GM12878 (cell line): ENCODE measurements at regions not wholly inside any gene's neighbourhood (a gene's known extent, or its start where the extent isn't known, plus 50 kb on each side); places are given as distances from the start of the nearest gene placed in this dataset.

Experiments used
- ATAC-seq: fragments of 200-7000 bp; cut with Tn5 transposase; 3 replicates; pipeline ENCODE4 v1.9.1; 2020; ENCODE audit warnings: mild to moderate bottlenecking, moderate library complexity
- BruUV-seq: library from RNA; stranded (reverse); fragments of 400-500 nt; replicated peaks from 2 replicates; lab custom pipeline; 2021; lab: Mats Ljungman, UMichigan
- CTCF ChIA-PET: fragments of 300-600 bp; sonication (Branson Sonifier 250); formaldehyde crosslinking; extraction: SDS; loops from one replicate; lab custom pipeline; 2021; ENCODE audit warnings: inconsistent platforms; lab: Yijun Ruan, JAX
- POLR2A ChIA-PET: fragments of 350-600 bp; formaldehyde crosslinking; extraction: SDS; loops from one replicate; lab custom pipeline; 2021; ENCODE audit warnings: inconsistent platforms; lab: Charles Lee
- RAD21 ChIA-PET: fragments of 300-600 bp; sonication (Branson Sonifier 250); formaldehyde crosslinking; loops from one replicate; lab custom pipeline; 2023; ENCODE audit warnings: antibody characterized with exemption; ENCODE audit not compliant: unreplicated experiment; lab: Charles Lee
- SMC1A ChIA-PET: fragments of 300-600 bp; sonication (Branson Sonifier 250); formaldehyde crosslinking; loops from one replicate; lab custom pipeline; 2023; ENCODE audit not compliant: unreplicated experiment, uncharacterized antibody; lab: Charles Lee
- DNase-seq: peaks from one replicate; pipeline ENCODE4 v3.0.0-alpha.2; 2011; ENCODE audit warnings: low read depth, low spot score
- FAIRE-seq: peaks from 3 replicates; lab custom pipeline; 2011; peaks lifted over from hg19 to GRCh38; lab: Jason Lieb, UNC
- H2AFZ ChIP-seq: 2 replicates; pipeline ENCODE4 v1.6.0; 2011; ENCODE audit warnings: low read depth, low read length, control low read depth; ENCODE audit not compliant: control insufficient read depth
- H3K27ac ChIP-seq: 2 replicates; pipeline ENCODE4 v1.5.1; 2011; ENCODE audit warnings: control low read depth; ENCODE audit not compliant: control insufficient read depth, insufficient read depth
- H3K27me3 ChIP-seq, 2 experiments: replicated peaks in 1 of 2; 2 replicates each; pipeline versions ENCODE4 v1.6.0 to v1.6.1; 2011; ENCODE audit warnings: low read length in 1 of 2; ENCODE audit not compliant: control insufficient read depth in 2 of 2, insufficient read depth in 2 of 2
- H3K36me3 ChIP-seq, 2 experiments: 2 replicates each; pipeline ENCODE4 v1.5.1; 2011; ENCODE audit warnings: low read length in 1 of 2; ENCODE audit not compliant: control insufficient read depth in 2 of 2, insufficient read depth in 2 of 2
- H3K4me1 ChIP-seq: 2 replicates; pipeline ENCODE4 v1.6.1; 2011; ENCODE audit warnings: mild to moderate bottlenecking, low read length, moderate library complexity, mixed read lengths; ENCODE audit not compliant: control insufficient read depth, insufficient read depth
- H3K4me2 ChIP-seq: 2 replicates; pipeline ENCODE4 v1.6.0; 2011; ENCODE audit warnings: control low read depth; ENCODE audit not compliant: control insufficient read depth, insufficient read depth
- H3K4me3 ChIP-seq: fragments of 200-600 bp; sonication (generic); 2 replicates; pipeline ENCODE4 v1.5.1; 2016
- H3K79me2 ChIP-seq: 2 replicates; pipeline ENCODE4 v1.6.0; 2011; ENCODE audit warnings: low read length; ENCODE audit not compliant: control insufficient read depth, insufficient read depth
- H3K9ac ChIP-seq: 2 replicates; pipeline ENCODE4 v1.8.0; 2011; ENCODE audit warnings: low read length, control low read depth, mixed read lengths; ENCODE audit not compliant: control insufficient read depth, insufficient read depth
- H3K9me3 ChIP-seq: replicated peaks from 3 replicates; pipeline ENCODE4 v1.5.1; 2011; ENCODE audit warnings: mild to moderate bottlenecking, low read length; ENCODE audit not compliant: control insufficient read depth, insufficient read depth
- H4K20me1 ChIP-seq: 2 replicates; pipeline ENCODE4 v1.6.0; 2011; ENCODE audit not compliant: control insufficient read depth, insufficient read depth
- E2F4 ChIP-seq: IDR thresholded peaks from 2 replicates; pipeline ENCODE4 v1.6.1; 2012; ENCODE audit warnings: low read depth, low read length, improper control_type of control experiment
- EP300 ChIP-seq, 2 experiments: fragments of 150-350 bp in 1 of 2; IDR thresholded peaks; 2 replicates each; pipeline ENCODE4 v1.6.1; 2011 to 2012; ENCODE audit warnings: low read depth in 2 of 2, low read length in 2 of 2, borderline replicate concordance in 1 of 2, improper control_type of control experiment in 1 of 2, inconsistent platforms in 1 of 2; ENCODE audit not compliant: control insufficient read depth in 1 of 2
- GABPA ChIP-seq: IDR thresholded peaks from 2 replicates; pipeline ENCODE4 v1.6.1; 2014; ENCODE audit warnings: antibody characterized with exemption, low read depth, mild to moderate bottlenecking, inconsistent platforms
- HDAC6 ChIP-seq: fragments of 200-600 bp; sonication (generic); IDR thresholded peaks from one replicate; pipeline ENCODE4 v1.8.0; 2017; ENCODE audit warnings: antibody characterized with exemption; ENCODE audit not compliant: unreplicated experiment
- IKZF2 ChIP-seq, 2 experiments: fragments of 450-650 bp; IDR thresholded peaks; 2 replicates each; pipeline ENCODE4 v1.6.1; 2017; ENCODE audit warnings: mild to moderate bottlenecking in 2 of 2, moderate library complexity in 2 of 2
- NKRF ChIP-seq: fragments of 450-650 bp; conservative IDR thresholded peaks from 2 replicates; pipeline ENCODE4 v1.6.1; 2017; ENCODE audit warnings: mild to moderate bottlenecking, moderate library complexity
- NR2F1 ChIP-seq: fragments of 450-650 bp; conservative IDR thresholded peaks from 2 replicates; pipeline ENCODE4 v1.6.1; 2017; ENCODE audit warnings: mild to moderate bottlenecking
- SIX5 ChIP-seq: IDR thresholded peaks from 2 replicates; pipeline ENCODE4 v1.6.1; 2011; ENCODE audit warnings: mild to moderate bottlenecking, low read depth, low read length, moderate library complexity; ENCODE audit not compliant: severe bottlenecking
- STAT1 ChIP-seq: fragments of 450-650 bp; conservative IDR thresholded peaks from 2 replicates; pipeline ENCODE4 v1.6.1; 2014; ENCODE audit warnings: antibody characterized with exemption, mild to moderate bottlenecking
- USF1 ChIP-seq: IDR thresholded peaks from 2 replicates; pipeline ENCODE4 v1.6.1; 2011; ENCODE audit warnings: borderline replicate concordance, low read depth, mild to moderate bottlenecking, moderate library complexity, mixed read lengths, low read length; ENCODE audit not compliant: insufficient read depth; ENCODE audit errors: extremely low read length
- ZBTB40 ChIP-seq: fragments of 450-650 bp; IDR thresholded peaks from 2 replicates; pipeline ENCODE4 v1.6.1; 2016; ENCODE audit warnings: mild to moderate bottlenecking, moderate library complexity, borderline replicate concordance
- ZNF207 ChIP-seq: fragments of 450-650 bp; IDR thresholded peaks from 2 replicates; pipeline ENCODE4 v1.6.1; 2014; ENCODE audit warnings: antibody characterized with exemption, mild to moderate bottlenecking, borderline replicate concordance
- WGBS: methylation state at CpG from one replicate; pipeline ENCODE4 v1.1.6; 2016; ENCODE audit warnings: low lambda C conversion rate; ENCODE audit not compliant: insufficient replicate concordance, insufficient coverage; ENCODE audit errors: missing lambda C conversion rate; 5-methylcytosine and 5-hydroxymethylcytosine counted together
- in situ Hi-C: fragments of 300-500 bp; cut with MboI; formaldehyde crosslinking; loops from 9 replicates; pipeline ENCODE4 v1.14.3; 2018; ENCODE audit warnings: mixed read lengths
- intact Hi-C: fragments of 100-400 bp; cut with micrococcal nuclease; formaldehyde crosslinking; loops from one replicate; pipeline ENCODE4 v1.14.2; 2022; ENCODE audit not compliant: unreplicated experiment

GRCh38 chr12:88726806-88727720 lies 146.8 kb upstream of the KITLG start (continued):
- TF ChIP-seq ZBTB40 (no peak), EP300 (IDR thresholded peaks at IDR 0.05; ENCODE audit: borderline replicate concordance in 1 of 2, control insufficient read depth in 1 of 2, low read depth in 2 of 2, low read length in 2 of 2) (no peak), SIX5 (no peak)

- Histone ChIP-seq H3K4me2 (no peak overlapping the region), H3K4me3 (no peak overlapping the region), H3K27ac (no peak overlapping the region), H2AFZ (no peak overlapping the region), H3K9me3 (no peaks in the 10 kb centered on the region), H3K36me3 (no peaks in the 10 kb centered on the region), H4K20me1 (no peaks in the 10 kb centered on the region), H3K27me3 (no peaks in the 10 kb centered on the region), H3K9ac (no peak overlapping the region), H3K4me1 (no peaks in the 10 kb centered on the region), H3K79me2 (no peaks in the 10 kb centered on the region)
- FAIRE-seq (no peak), DNase-seq (no peak), ATAC-seq (no peak)
- BruUV-seq, result no TSS peak
- in situ Hi-C loops (no loop called here), intact Hi-C loops (no loop called here)
- CTCF ChIA-PET, result no interaction called here
- WGBS, result 26% methylated on average over 1 of the region's 1 CpG
- SMC1A ChIA-PET, result interaction anchor here (0.7 kb wide), 1 partner anchor 471 kb away, joined by 3 read pairs; no protein-coding TSS in a partner anchor
- POLR2A ChIA-PET, result no interaction called here
- RAD21 ChIA-PET, result no interaction called here
- TF ChIP-seq ZNF207 (no peak), NR2F1 (no peak), NKRF (no peak), GABPA (no peak), HDAC6 (no peak), E2F4 (no peak), STAT1 (no peak), IKZF2 (IDR thresholded peaks at IDR 0.05) (no peak), USF1 (no peak)
Measured at GRCh38 chr12:88725592-88726143, 145.4 kb upstream of the KITLG start.
